Testis (tissue), 2 donors: ENCODE measurements at regions not wholly inside any gene's neighbourhood (a gene's known extent, or its start where the extent isn't known, plus 50 kb on each side); places are given as distances from the start of the nearest gene placed in this dataset.

Source experiments
- POLR2A ChIP-seq: fragments of 450-650 bp; IDR thresholded peaks from one replicate; pipeline ENCODE4 v1.6.1; 2017; ENCODE audit warnings: antibody characterized with exemption, mild to moderate bottlenecking, moderate library complexity
- TF ChIP-seq, protein P1 (sequence below), 3 experiments: fragments of 450-650 bp in 2 of 3; fragments of 200-600 bp in 1 of 3; sonication (generic) in 1 of 3; IDR thresholded peaks; one replicate each; pipeline ENCODE4 v1.5.1; 2016 to 2019; ENCODE audit warnings: antibody characterized with exemption in 3 of 3, mild to moderate bottlenecking in 2 of 3, moderate library complexity in 1 of 3

DNA sequence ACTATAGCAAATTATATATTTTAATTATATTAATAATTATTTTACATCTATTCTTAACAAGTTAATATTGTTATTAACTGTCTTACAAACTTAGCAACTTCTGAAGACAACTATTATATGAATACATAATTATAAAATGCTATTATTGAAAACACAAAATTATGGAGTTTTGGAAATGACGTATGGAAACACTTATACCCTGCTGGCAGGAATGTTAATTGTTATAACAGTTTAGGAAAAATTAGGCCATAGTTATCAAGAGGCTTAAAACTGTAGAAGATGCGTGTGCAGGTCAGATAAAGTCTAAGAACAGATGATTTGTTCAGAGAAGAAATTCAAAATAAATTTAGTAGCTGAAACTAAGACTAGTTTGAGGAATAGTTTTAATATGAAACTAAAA is 211.7 kb downstream of the FAT4 start:
- TF ChIP-seq, protein P1, sequence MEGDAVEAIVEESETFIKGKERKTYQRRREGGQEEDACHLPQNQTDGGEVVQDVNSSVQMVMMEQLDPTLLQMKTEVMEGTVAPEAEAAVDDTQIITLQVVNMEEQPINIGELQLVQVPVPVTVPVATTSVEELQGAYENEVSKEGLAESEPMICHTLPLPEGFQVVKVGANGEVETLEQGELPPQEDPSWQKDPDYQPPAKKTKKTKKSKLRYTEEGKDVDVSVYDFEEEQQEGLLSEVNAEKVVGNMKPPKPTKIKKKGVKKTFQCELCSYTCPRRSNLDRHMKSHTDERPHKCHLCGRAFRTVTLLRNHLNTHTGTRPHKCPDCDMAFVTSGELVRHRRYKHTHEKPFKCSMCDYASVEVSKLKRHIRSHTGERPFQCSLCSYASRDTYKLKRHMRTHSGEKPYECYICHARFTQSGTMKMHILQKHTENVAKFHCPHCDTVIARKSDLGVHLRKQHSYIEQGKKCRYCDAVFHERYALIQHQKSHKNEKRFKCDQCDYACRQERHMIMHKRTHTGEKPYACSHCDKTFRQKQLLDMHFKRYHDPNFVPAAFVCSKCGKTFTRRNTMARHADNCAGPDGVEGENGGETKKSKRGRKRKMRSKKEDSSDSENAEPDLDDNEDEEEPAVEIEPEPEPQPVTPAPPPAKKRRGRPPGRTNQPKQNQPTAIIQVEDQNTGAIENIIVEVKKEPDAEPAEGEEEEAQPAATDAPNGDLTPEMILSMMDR (IDR thresholded peaks at IDR 0.05): no peak
- no peak for TF ChIP-seq POLR2A
